DND-41 (cell line): ENCODE measurements at regions not wholly inside any gene's neighbourhood (a gene's known extent, or its start where the extent isn't known, plus 50 kb on each side); places are given as distances from the start of the nearest gene placed in this dataset.

Experiments used
- EZH2 ChIP-seq: IDR thresholded peaks from 3 replicates; pipeline ENCODE4 v1.6.1; 2012; ENCODE audit warnings: borderline replicate concordance, low read depth, mild to moderate bottlenecking, moderate library complexity, low read length, inconsistent platforms; ENCODE audit not compliant: severe bottlenecking
- TF ChIP-seq, protein P1 (sequence below): IDR thresholded peaks from 2 replicates; pipeline ENCODE4 v1.5.1; 2012; ENCODE audit warnings: borderline replicate concordance, low read length, moderate library complexity, mild to moderate bottlenecking; ENCODE audit not compliant: poor library complexity, severe bottlenecking; ENCODE audit errors: extremely low read depth

DNA sequence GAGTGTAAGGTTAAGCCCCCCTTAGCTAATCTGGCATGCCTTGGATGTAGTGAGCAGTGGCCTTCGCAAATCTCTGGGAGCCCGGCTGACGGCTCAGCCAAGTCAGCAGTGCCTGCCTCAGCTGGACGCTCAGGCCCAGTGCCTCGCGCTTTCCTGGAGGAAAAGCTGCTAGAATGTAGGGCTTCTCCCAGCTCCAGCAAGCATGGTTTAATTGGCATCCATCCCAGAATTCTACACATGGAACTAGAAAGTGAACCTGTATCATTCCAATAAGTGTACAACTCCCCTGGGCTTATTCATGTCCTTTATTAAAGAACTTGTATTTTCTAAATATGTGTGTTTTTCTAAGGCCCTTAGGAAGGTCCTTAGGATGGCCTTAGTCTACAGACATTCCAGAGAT is 287.8 kb upstream of the SHH start:
- TF ChIP-seq, protein P1, sequence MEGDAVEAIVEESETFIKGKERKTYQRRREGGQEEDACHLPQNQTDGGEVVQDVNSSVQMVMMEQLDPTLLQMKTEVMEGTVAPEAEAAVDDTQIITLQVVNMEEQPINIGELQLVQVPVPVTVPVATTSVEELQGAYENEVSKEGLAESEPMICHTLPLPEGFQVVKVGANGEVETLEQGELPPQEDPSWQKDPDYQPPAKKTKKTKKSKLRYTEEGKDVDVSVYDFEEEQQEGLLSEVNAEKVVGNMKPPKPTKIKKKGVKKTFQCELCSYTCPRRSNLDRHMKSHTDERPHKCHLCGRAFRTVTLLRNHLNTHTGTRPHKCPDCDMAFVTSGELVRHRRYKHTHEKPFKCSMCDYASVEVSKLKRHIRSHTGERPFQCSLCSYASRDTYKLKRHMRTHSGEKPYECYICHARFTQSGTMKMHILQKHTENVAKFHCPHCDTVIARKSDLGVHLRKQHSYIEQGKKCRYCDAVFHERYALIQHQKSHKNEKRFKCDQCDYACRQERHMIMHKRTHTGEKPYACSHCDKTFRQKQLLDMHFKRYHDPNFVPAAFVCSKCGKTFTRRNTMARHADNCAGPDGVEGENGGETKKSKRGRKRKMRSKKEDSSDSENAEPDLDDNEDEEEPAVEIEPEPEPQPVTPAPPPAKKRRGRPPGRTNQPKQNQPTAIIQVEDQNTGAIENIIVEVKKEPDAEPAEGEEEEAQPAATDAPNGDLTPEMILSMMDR: no peak
- TF ChIP-seq EZH2: no peak
